HPDE6-E6E7 (cell line): ENCODE measurements at regions not wholly inside any gene's neighbourhood (a gene's known extent, or its start where the extent isn't known, plus 50 kb on each side); places are given as distances from the start of the nearest gene placed in this dataset.

Source experiments
- DNase-seq: peaks from one replicate; pipeline ENCODE4 v3.0.0; 2011; ENCODE audit warnings: missing footprints; ENCODE audit errors: extremely low spot score

- no peak for DNase-seq
These were observed 108.9 kb upstream of the NCAM1 start for GRCh38 chr11:112852143-112852866.

GRCh38 chr11:112856133-112856532 is 105.1 kb upstream of the NCAM1 start:
- no peak for DNase-seq

- DNase-seq: no peak
These were observed 104.6 kb upstream of the NCAM1 start for GRCh38 chr11:112856591-112856990.

GRCh38 chr11:112858289-112859023 is 102.8 kb upstream of the NCAM1 start:
- no peak for DNase-seq

- no peak for DNase-seq
These were observed 101.4 kb upstream of the NCAM1 start for GRCh38 chr11:112859787-112860186.

- DNase-seq: no peak
These were observed 99.9 kb upstream of the NCAM1 start for GRCh38 chr11:112861356-112861755.

- DNase-seq: no peak
These were observed 97.9 kb upstream of the NCAM1 start for GRCh38 chr11:112863305-112863704.

GRCh38 chr11:112864672-112865071 is 96.5 kb upstream of the NCAM1 start:
- no peak for DNase-seq

GRCh38 chr11:112871909-112872500 is 89.2 kb upstream of the NCAM1 start:
- DNase-seq: no peak

GRCh38 chr11:112874980-112875379 is 86.2 kb upstream of the NCAM1 start:
- no peak for DNase-seq

GRCh38 chr11:112877581-112877980 is 83.6 kb upstream of the NCAM1 start:
- DNase-seq: no peak

GRCh38 chr11:112878033-112878601 is 83.1 kb upstream of the NCAM1 start:
- no peak for DNase-seq

GRCh38 chr11:112880495-112880894 is 80.7 kb upstream of the NCAM1 start:
- no peak for DNase-seq

GRCh38 chr11:112881461-112881860 is 79.8 kb upstream of the NCAM1 start:
- no peak for DNase-seq

- DNase-seq: no peak
These were observed 78.5 kb upstream of the NCAM1 start for GRCh38 chr11:112882494-112883381.

- DNase-seq: no peak
These were observed 77.0 kb upstream of the NCAM1 start for GRCh38 chr11:112884012-112884767.

- DNase-seq: no peak
These were observed 75.3 kb upstream of the NCAM1 start for GRCh38 chr11:112885744-112886433.

GRCh38 chr11:112886434-112887370 is 74.5 kb upstream of the NCAM1 start:
- DNase-seq: no peak

GRCh38 chr11:112889446-112889845 is 71.8 kb upstream of the NCAM1 start:
- DNase-seq: no peak
